Lower leg skin (tissue), 4 donors: ENCODE measurements at regions not wholly inside any gene's neighbourhood (a gene's known extent, or its start where the extent isn't known, plus 50 kb on each side); places are given as distances from the start of the nearest gene placed in this dataset.

Experiments
- DNase-seq, 2 donors: peaks; one replicate each; pipeline ENCODE4 v3.0.0-alpha.2; 2019; ENCODE audit warnings: low spot score in 2 of 2
- H3K4me3 ChIP-seq: fragments of 200-600 bp; sonication (generic); 2 replicates; pipeline ENCODE4 v1.5.1; 2017; ENCODE audit warnings: mild to moderate bottlenecking, low read depth; ENCODE audit not compliant: poor library complexity, severe bottlenecking
- POLR2A ChIP-seq, 2 donors: fragments of 450-650 bp; IDR thresholded peaks; one replicate each; pipeline ENCODE4 v1.6.1; 2016 to 2017; ENCODE audit warnings: antibody characterized with exemption in 2 of 2, mild to moderate bottlenecking in 1 of 2, moderate library complexity in 1 of 2
- WGBS, 2 donors: methylation state at CpG; one replicate each; pipeline ENCODE4 v1.1.5; 2018; 5-methylcytosine and 5-hydroxymethylcytosine counted together
- intact Hi-C: fragments of 100-400 bp; cut with DNase I; formaldehyde crosslinking; loops from one replicate; pipeline ENCODE4 v1.15.0; 2023; ENCODE audit warnings: low total_unique reads
- TF ChIP-seq, protein P1 (sequence below), 3 donors: fragments of 450-650 bp; IDR thresholded peaks; one replicate each; pipeline ENCODE4 v1.5.1; 2016; ENCODE audit warnings: antibody characterized with exemption in 3 of 3, mild to moderate bottlenecking in 3 of 3, moderate library complexity in 2 of 3

DNA sequence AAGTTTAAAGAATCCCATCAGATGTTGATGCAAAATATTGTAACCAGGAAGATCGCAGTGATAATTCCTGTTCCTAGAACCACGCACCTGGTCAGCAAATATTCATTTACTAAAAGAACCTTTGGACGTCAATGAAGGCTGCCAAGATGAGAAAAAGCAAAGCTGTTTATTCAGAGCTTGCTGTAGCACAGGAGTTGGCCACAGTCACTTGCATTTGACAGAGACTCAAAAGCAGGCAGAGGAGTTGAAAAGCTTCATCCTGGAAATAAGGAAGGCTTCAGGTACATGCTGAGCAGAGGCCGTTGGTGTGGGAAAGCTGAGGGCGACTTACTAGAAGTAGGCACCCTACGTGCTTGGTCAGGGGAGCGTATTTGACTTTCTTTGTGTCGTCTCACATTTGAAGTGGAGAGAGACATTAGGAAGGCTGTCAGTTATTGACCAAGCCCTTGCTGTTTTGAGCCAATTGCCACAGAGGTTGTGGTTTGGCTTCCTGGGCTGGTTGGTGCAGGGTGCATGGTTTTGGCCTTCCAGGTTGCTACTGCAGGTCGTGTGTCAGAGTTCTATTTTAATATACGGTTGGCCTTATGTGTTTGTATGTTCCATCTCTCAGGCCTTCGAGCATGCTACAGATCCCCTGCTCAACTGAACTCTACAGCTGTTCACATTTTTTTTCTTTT, 289.6 kb downstream of the METTL4 start:
- no peak for DNase-seq
- intact Hi-C loops: no loop called here
- 74 to 75% methylated on average over 11 of the region's 11 CpGs for WGBS, 2 donors
- H3K4me3 ChIP-seq: no peak overlapping the region
- TF ChIP-seq POLR2A (IDR thresholded peaks at IDR 0.05): no peak
- TF ChIP-seq, protein P1, sequence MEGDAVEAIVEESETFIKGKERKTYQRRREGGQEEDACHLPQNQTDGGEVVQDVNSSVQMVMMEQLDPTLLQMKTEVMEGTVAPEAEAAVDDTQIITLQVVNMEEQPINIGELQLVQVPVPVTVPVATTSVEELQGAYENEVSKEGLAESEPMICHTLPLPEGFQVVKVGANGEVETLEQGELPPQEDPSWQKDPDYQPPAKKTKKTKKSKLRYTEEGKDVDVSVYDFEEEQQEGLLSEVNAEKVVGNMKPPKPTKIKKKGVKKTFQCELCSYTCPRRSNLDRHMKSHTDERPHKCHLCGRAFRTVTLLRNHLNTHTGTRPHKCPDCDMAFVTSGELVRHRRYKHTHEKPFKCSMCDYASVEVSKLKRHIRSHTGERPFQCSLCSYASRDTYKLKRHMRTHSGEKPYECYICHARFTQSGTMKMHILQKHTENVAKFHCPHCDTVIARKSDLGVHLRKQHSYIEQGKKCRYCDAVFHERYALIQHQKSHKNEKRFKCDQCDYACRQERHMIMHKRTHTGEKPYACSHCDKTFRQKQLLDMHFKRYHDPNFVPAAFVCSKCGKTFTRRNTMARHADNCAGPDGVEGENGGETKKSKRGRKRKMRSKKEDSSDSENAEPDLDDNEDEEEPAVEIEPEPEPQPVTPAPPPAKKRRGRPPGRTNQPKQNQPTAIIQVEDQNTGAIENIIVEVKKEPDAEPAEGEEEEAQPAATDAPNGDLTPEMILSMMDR (IDR thresholded peaks at IDR 0.05): no peak

DNA sequence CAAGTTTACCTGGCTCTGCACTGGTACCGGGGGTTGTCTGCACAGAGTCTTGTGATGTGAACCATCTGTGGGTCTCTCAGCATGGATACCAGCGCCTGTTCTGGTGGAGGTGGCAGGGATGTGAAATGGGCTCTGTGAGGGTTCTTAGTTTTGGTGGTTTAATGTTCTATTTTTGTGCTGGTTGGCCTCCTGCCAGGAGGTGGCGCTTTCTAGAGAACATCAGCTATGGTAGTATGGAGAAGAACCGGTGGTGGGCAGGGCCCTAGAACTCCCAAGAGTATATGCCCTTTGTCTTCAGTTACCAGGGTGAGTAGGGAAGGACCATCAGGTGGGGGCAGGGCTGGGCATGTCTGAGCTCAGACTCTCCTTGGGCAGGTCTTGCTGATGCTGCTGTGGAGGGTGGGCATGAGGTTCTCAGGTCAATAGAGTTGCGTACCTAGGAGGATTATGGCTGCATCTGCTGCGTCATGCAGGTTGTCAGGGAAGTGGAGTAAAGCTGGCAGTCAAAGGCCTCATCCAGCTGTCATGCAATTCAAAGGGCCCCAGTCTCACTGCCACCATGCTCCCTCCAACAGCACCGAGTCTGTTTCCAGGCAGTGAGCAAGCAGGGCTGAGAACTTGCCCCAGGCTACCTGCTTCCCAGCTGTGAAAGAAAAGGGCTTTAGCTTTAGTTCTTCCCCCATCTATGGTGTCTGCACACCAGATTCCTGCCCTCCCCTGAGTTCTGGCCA, 278.0 kb downstream of the METTL4 start:
- TF ChIP-seq, protein P1 (IDR thresholded peaks at IDR 0.05): no peak
- TF ChIP-seq POLR2A (IDR thresholded peaks at IDR 0.05): no peak
- intact Hi-C loops: no loop called here
- no peak for DNase-seq
- H3K4me3 ChIP-seq: no peak overlapping the region
- 78 to 79% methylated on average over 7 of the region's 7 CpGs for WGBS, 2 donors

GRCh38 chr18:2301316-2301715, 270.0 kb downstream of the METTL4 start:
- DNase-seq: no peak
- TF ChIP-seq, protein P1 (IDR thresholded peaks at IDR 0.05): no peak
- no peak for TF ChIP-seq POLR2A (IDR thresholded peaks at IDR 0.05)
- no peak overlapping the region for H3K4me3 ChIP-seq
- 94 to 95% methylated on average over 2 of the region's 2 CpGs for WGBS, 2 donors
- intact Hi-C loops: no loop called here

DNA sequence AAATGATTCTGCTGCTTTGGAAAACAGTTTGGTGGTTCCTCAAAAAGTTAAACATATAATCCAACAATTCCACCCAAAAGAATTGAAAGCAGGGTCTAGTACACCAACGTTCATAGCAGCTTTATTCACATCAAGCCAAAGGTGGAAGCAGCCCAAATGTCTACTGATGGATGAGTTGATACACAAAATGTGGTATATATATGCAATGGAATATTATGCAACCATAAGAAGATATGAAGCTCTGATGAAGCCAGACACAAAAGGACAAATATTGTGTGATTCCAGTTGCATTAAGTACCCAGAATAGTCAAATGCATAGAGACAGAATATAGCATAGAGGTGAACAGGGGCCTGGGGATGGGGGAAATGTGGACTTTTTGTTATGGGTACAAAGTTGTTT, 269.3 kb downstream of the METTL4 start:
- intact Hi-C loops: no loop called here
- H3K4me3 ChIP-seq: no peak overlapping the region
- 43 to 61% methylated on average over 1 of the region's 1 CpG for whole genome bisulfite sequencing, 2 donors
- no peak for DNase-seq
- TF ChIP-seq POLR2A (IDR thresholded peaks at IDR 0.05): no peak
- TF ChIP-seq, protein P1 (IDR thresholded peaks at IDR 0.05): no peak

- TF ChIP-seq, protein P1 (IDR thresholded peaks at IDR 0.05): no peak
- TF ChIP-seq POLR2A (IDR thresholded peaks at IDR 0.05): no peak
- WGBS, 2 donors: 42 to 44% methylated on average over 10 of the region's 10 CpGs
- no peak overlapping the region for H3K4me3 ChIP-seq
- DNase-seq: no peak
- intact Hi-C loops: no loop called here
These were observed 268.4 kb downstream of the METTL4 start for GRCh38 chr18:2302628-2303516.
